Fibroblast of pulmonary artery (primary cell): ENCODE measurements at regions not wholly inside any gene's neighbourhood (a gene's known extent, or its start where the extent isn't known, plus 50 kb on each side); places are given as distances from the start of the nearest gene placed in this dataset.

Experiments
- DNase-seq: peaks from one replicate; pipeline ENCODE4 v3.0.0-alpha.2; 2010; ENCODE audit warnings: low read depth
- H3K4me3 ChIP-seq: replicated peaks from 2 replicates; pipeline ENCODE4 v1.5.1; 2011; ENCODE audit warnings: low read depth, mild to moderate bottlenecking, control low read depth, low read length, moderate library complexity
- CTCF ChIP-seq: IDR thresholded peaks from 2 replicates; pipeline ENCODE4 v1.5.1; 2011; ENCODE audit warnings: mild to moderate bottlenecking, control low read depth, low read length, inconsistent platforms; ENCODE audit errors: missing control alignments

- H3K4me3 ChIP-seq: no peak overlapping the region
- no peak for DNase-seq
- no peak for TF ChIP-seq CTCF
Measured at GRCh38 chr4:96626023-96626422, 786.1 kb downstream of the PDHA2 start.

GRCh38 chr4:96630839-96631238 lies 790.9 kb downstream of the PDHA2 start:
- DNase-seq: no peak
- no peak overlapping the region for H3K4me3 ChIP-seq
- TF ChIP-seq CTCF: no peak

GRCh38 chr4:96637971-96638412 lies 798.1 kb downstream of the PDHA2 start:
- no peak for TF ChIP-seq CTCF
- DNase-seq: no peak
- H3K4me3 ChIP-seq: no peak overlapping the region

- no peak for DNase-seq
Measured at GRCh38 chr4:96639932-96640331, 800.0 kb downstream of the PDHA2 start.

GRCh38 chr4:96642490-96642889 lies 802.6 kb downstream of the PDHA2 start:
- TF ChIP-seq CTCF: no peak
- no peak overlapping the region for H3K4me3 ChIP-seq
- DNase-seq: no peak

More at GRCh38 chr4:96639932-96640331, 800.0 kb downstream of the PDHA2 start:
- TF ChIP-seq CTCF: no peak
- H3K4me3 ChIP-seq: no peak overlapping the region

- TF ChIP-seq CTCF: no peak
- H3K4me3 ChIP-seq: no peak overlapping the region
- DNase-seq: no peak
Measured at GRCh38 chr4:96646146-96646545, 806.3 kb downstream of the PDHA2 start.

GRCh38 chr4:96649536-96649935 lies 809.6 kb downstream of the PDHA2 start:
- TF ChIP-seq CTCF: no peak
- peak; percentile 35 for DNase-seq
- no peak overlapping the region for H3K4me3 ChIP-seq
